Activated T-cell treated with anti-CD3 and anti-CD28 coated beads, Interleukin-2, amount 50 U/mL, for 24 hours (primary cell): ENCODE measurements at regions not wholly inside any gene's neighbourhood (a gene's known extent, or its start where the extent isn't known, plus 50 kb on each side); places are given as distances from the start of the nearest gene placed in this dataset.

Experiments
- DNase-seq: peaks from one replicate; pipeline ENCODE4 v3.0.0-alpha.2; 2020
- H3K27ac Mint-ChIP-seq: 2 replicates; pipeline ENCODE4 v1.8.0; 2020; ENCODE audit warnings: mild to moderate bottlenecking, mixed read lengths
- H3K27me3 Mint-ChIP-seq: 2 replicates; pipeline ENCODE4 v1.8.0; 2020; ENCODE audit warnings: mixed read lengths
- H3K36me3 Mint-ChIP-seq: 2 replicates; pipeline ENCODE4 v1.8.0; 2020; ENCODE audit warnings: low read depth, mixed read lengths
- H3K4me1 Mint-ChIP-seq: 2 replicates; pipeline ENCODE4 v1.8.0; 2020; ENCODE audit warnings: low read depth, mixed read lengths
- H3K4me3 Mint-ChIP-seq: 2 replicates; pipeline ENCODE4 v1.8.0; 2020; ENCODE audit warnings: mild to moderate bottlenecking, moderate library complexity, mixed read lengths
- H3K9me3 Mint-ChIP-seq: 2 replicates; pipeline ENCODE4 v1.8.0; 2020; ENCODE audit warnings: mixed read lengths

DNA sequence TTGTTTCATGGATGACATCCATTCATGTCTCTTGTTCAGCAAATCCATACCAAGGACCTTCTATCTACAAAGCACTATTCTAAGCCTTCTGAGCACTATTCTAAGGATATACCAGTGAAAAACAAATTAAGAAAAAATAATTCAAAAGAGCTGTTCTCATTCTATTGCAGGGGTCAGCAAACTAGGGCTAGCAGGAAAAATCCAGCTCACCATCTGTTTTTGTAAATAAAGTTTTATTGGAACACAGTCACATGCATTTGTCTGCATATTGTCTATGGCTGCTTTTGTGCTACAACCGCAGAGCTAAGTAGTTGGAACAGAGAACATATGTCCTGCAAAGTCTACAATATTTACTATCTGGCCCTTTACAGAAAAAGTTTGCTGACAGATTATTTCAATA lies 222.7 kb upstream of the DYNLRB2 start:
- no peaks in the 10 kb centered on the region for H3K36me3 Mint-ChIP-seq
- H3K27me3 Mint-ChIP-seq, result peaks cover 31% of the 10 kb centered on the region
- H3K4me1 Mint-ChIP-seq, result no peaks in the 10 kb centered on the region
- no peak for DNase-seq
- no peak overlapping the region for H3K4me3 Mint-ChIP-seq
- no peaks in the 10 kb centered on the region for H3K9me3 Mint-ChIP-seq
- no peak overlapping the region for H3K27ac Mint-ChIP-seq

DNA sequence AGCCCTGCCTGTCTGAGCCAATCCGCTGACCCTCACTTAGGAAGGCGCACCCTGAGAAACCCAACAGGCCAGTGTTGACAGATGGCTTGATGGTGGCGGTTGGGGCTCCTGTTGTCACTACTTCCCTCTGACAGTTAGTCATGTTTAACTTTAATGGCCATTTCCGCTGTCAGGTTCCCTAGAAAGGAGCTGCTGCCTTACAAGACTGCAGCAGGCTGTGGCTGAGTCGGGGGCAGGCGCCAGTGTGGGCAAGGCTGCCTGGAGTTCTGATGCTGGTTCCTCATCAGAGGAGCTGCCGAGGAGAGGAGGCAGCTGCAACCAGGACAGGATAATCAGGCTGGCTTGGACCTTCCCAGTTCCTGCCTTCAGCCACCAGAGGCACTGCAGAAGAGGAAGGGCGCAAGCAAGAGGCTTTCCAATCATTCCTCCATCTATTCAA lies 223.2 kb upstream of the DYNLRB2 start:
- Mint-ChIP-seq H3K4me3 (no peak overlapping the region), H3K4me1 (no peaks in the 10 kb centered on the region), H3K9me3 (no peaks in the 10 kb centered on the region), H3K36me3 (no peaks in the 10 kb centered on the region), H3K27me3 (peaks cover 35% of the 10 kb centered on the region), H3K27ac (no peak overlapping the region)
- no peak for DNase-seq

DNA sequence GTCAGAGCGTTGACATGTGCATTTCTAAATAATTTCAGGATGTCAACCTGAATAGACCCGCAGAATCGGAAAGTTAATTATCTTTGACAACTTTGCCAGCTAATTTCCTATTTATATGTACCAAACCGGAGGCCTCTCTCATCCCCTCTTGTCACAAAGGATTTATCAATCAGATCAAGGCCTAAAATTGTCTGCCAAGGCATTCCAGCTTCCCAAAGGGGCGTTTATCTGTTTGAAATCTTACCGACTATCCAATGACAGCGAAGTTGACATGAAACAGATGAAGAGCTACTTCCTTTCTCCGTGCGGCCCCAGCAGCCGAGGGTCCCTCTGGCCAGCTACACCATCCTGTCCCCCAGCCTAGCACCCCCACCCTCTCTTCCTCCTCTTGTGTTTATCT lies 223.7 kb upstream of the DYNLRB2 start:
- H3K27me3 Mint-ChIP-seq, result peaks cover 39% of the 10 kb centered on the region
- DNase-seq, result no peak
- no peaks in the 10 kb centered on the region for H3K4me1 Mint-ChIP-seq
- no peak overlapping the region for H3K27ac Mint-ChIP-seq
- no peaks in the 10 kb centered on the region for H3K9me3 Mint-ChIP-seq
- H3K36me3 Mint-ChIP-seq, result no peaks in the 10 kb centered on the region
- no peak overlapping the region for H3K4me3 Mint-ChIP-seq

DNA sequence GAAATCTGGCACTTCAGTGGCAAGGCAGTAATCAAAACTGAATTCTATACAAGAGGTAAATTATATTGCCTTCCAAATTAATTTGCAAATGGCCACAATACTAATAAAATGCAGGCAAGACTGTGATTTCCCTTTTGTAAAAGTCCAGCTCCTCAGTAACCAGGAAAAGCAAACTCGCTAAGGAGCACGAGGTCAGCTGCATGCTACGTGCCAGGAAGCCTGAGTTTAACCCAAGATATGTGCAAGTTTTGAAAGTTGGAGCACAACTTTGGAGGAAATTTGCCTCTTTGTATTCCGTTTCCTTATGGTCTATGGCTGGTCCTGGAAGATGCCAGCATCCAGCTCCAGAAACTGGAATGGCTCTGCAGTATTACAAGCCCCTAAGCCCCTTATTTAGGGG lies 226.8 kb upstream of the DYNLRB2 start:
- no peaks in the 10 kb centered on the region for H3K9me3 Mint-ChIP-seq
- no peaks in the 10 kb centered on the region for H3K36me3 Mint-ChIP-seq
- H3K4me1 Mint-ChIP-seq, result no peaks in the 10 kb centered on the region
- H3K27me3 Mint-ChIP-seq, result peaks cover 40% of the 10 kb centered on the region
- H3K4me3 Mint-ChIP-seq, result no peak overlapping the region
- H3K27ac Mint-ChIP-seq, result no peak overlapping the region
- no peak for DNase-seq

DNA sequence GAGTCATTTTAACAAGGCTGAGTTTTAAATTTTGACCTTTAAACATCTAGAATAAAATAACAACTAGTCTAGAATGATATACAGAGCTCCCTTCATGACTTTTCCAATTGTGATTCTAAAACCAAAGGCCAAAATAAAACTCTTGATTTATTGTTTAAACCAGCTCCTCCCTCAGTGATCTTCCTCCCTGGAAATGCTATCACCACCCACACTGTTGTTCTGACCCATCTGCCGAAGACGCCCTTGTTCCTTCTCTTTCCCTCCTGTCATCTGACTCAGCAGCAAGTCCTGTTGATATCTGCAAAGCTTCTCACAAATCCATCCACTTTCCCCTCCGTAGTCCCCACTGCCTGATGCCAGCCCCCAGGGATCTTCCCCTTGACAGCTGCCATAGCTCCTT lies 231.6 kb upstream of the DYNLRB2 start:
- H3K4me3 Mint-ChIP-seq, result no peak overlapping the region
- no peaks in the 10 kb centered on the region for H3K4me1 Mint-ChIP-seq
- no peak for DNase-seq

DNA sequence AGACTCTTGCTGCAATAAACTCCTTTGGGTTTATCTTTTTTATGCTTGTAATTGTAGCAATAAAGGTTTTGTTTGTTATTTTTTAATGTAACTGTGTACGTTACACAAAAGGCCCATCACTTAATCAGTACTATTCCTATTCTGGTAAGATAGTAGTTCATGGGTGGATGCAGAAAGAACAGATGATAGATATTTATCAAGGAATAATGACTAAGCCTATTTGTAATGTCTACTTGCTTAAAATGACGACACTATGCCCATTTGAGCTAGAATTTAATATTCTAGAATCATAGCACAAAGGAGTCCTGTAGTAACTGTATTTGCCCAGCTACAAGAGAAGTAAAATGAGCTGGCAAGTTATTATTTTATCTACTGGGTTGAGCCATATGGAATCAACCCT lies 235.4 kb upstream of the DYNLRB2 start:
- Mint-ChIP-seq H3K36me3 (no peaks in the 10 kb centered on the region), H3K27ac (no peak overlapping the region), H3K9me3 (no peaks in the 10 kb centered on the region), H3K4me3 (no peak overlapping the region), H3K27me3 (peaks cover 18% of the 10 kb centered on the region), H3K4me1 (no peaks in the 10 kb centered on the region)
- no peak for DNase-seq

More for the DNA sequence above, 231.6 kb upstream of the DYNLRB2 start:
- Mint-ChIP-seq H3K27ac (no peak overlapping the region), H3K36me3 (no peaks in the 10 kb centered on the region), H3K9me3 (no peaks in the 10 kb centered on the region), H3K27me3 (peaks cover 35% of the 10 kb centered on the region)

DNA sequence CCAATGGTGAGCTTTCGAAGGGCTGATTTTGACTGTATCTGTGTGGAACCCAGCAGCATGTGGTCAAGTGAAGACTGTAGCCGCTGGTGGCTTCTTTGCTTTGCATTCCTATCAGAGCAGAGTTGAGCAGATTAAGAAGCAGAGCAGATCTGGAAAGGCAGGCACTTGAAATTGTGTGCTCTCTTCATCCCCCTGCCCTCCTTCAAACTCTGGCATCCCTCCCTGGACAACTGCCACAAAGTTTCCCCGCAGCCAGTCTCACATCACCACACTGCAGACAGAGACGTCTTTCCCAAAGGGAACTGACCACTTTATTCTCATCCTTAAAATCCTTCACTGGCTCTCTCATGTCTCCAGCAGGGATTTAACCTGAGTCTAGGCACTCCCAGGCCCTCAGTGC lies 237.1 kb upstream of the DYNLRB2 start:
- DNase-seq, result no peak
- H3K9me3 Mint-ChIP-seq, result no peaks in the 10 kb centered on the region
- no peak overlapping the region for H3K4me3 Mint-ChIP-seq
- H3K27ac Mint-ChIP-seq, result no peak overlapping the region
- no peaks in the 10 kb centered on the region for H3K36me3 Mint-ChIP-seq
- H3K27me3 Mint-ChIP-seq, result peaks cover 11% of the 10 kb centered on the region
- no peaks in the 10 kb centered on the region for H3K4me1 Mint-ChIP-seq

DNA sequence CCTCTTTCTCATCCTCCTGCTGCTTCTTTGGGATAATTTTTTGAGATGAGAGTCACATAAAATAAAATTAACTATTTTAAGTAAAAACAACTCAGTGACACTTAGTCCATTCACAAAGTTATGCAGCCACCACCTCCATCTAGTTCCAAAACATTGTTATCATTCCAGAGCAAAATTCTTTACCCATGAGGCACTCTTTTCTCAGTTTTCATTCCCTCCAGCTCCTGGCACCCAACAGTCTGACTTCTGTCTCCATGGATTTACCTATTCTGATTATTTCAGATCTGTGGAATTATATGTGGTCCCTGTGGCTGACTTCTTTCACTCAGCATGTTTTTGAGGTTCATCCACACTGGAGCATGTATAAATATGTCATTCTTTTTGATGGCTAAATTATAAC lies 239.9 kb upstream of the DYNLRB2 start:
- H3K9me3 Mint-ChIP-seq, result no peaks in the 10 kb centered on the region
- no peaks in the 10 kb centered on the region for H3K4me1 Mint-ChIP-seq
- peaks cover 8% of the 10 kb centered on the region for H3K27me3 Mint-ChIP-seq
- no peaks in the 10 kb centered on the region for H3K36me3 Mint-ChIP-seq
- no peak overlapping the region for H3K4me3 Mint-ChIP-seq
- DNase-seq, result no peak
- no peak overlapping the region for H3K27ac Mint-ChIP-seq

DNA sequence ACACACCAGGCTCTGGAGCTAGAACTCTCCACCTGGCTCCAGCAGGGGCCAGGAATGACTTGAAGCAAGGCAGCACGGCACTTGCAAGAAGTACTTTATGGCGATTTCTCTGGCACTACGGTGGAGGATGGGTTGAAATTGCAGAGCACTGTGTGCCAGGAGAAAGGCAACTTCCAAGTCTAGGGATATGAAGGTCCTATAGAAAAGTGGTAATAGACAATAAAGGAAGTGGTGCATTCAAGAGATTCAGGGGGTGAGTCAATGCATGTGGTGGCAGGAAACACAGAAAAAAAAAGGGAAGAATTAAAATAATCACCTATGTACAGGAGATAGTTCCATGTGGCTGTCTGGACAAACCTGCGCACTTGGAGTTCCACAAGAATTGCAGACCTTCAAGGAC lies 240.3 kb upstream of the DYNLRB2 start:
- H3K27me3 Mint-ChIP-seq, result peaks cover 9% of the 10 kb centered on the region
- H3K4me1 Mint-ChIP-seq, result no peaks in the 10 kb centered on the region
- no peak overlapping the region for H3K27ac Mint-ChIP-seq
- no peaks in the 10 kb centered on the region for H3K36me3 Mint-ChIP-seq
- H3K9me3 Mint-ChIP-seq, result no peaks in the 10 kb centered on the region
- no peak overlapping the region for H3K4me3 Mint-ChIP-seq
- DNase-seq, result no peak

DNA sequence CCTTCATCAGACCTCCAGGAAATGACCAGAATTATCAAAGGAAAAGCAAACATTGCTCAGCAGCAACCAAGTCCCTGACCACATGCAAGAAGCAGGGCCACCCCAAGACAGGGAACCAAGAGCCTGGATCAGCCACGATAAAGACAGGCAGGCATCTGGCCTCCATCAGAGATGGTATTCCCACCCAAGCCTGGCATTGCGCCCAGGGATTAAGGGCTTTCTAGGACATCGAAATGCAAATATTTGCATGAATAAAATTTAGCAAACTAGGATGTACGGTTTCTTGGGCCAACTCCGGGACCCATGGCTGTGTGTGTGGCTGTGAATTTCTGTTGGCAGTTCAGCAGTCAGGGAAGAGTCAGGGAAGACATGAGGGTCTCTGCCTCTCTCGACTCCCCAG lies 241.4 kb upstream of the DYNLRB2 start:
- Mint-ChIP-seq H3K4me1 (no peaks in the 10 kb centered on the region), H3K27ac (no peak overlapping the region), H3K4me3 (no peak overlapping the region), H3K9me3 (no peaks in the 10 kb centered on the region), H3K27me3 (peaks cover 16% of the 10 kb centered on the region), H3K36me3 (no peaks in the 10 kb centered on the region)
- DNase-seq, result no peak

DNA sequence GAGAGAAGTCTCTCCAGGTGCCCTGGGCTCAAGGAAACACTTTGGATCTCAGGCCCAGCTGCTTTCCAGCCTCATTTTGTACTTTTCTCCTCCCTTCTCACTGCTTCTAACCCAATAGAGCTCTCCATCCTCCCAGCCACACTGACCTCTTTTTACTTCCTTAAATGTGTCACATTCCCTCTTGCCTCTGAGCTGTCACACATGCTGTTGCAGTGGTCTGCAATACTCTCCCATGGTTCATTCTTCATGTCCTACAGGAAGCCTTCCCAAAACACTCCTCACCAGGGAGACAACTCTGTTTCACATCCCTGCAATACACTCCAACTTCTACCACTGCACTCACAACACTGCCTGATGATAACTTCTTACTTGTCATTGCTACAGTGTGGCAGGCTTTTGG lies 242.1 kb upstream of the DYNLRB2 start:
- H3K27me3 Mint-ChIP-seq, result peaks cover 19% of the 10 kb centered on the region
- H3K36me3 Mint-ChIP-seq, result no peaks in the 10 kb centered on the region
- no peak overlapping the region for H3K4me3 Mint-ChIP-seq
- no peak for DNase-seq
- no peak overlapping the region for H3K27ac Mint-ChIP-seq
- H3K4me1 Mint-ChIP-seq, result no peaks in the 10 kb centered on the region
- H3K9me3 Mint-ChIP-seq, result no peaks in the 10 kb centered on the region

DNA sequence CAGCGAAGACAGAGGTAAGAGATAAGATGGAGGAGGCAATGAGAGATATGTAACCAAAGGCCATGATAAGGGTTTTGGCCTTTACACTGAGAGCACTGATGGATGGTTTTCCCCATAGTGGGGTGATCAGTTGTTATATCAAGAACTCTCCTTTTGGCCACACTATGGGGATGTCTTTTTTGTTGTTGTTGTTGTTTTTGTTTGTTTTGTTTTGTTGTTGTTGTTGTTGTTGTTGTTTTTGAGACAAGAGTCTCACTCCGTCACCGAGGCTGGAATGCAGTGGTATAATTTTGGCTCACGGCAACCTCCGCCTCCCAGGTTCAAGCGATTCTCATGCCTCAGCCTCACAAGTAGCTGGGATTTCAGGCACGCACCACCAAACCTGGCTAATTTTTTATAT lies 244.8 kb upstream of the DYNLRB2 start:
- peaks cover 17% of the 10 kb centered on the region for H3K27me3 Mint-ChIP-seq
- H3K4me3 Mint-ChIP-seq, result no peak overlapping the region
- no peaks in the 10 kb centered on the region for H3K36me3 Mint-ChIP-seq
- DNase-seq, result no peak
- H3K4me1 Mint-ChIP-seq, result no peaks in the 10 kb centered on the region
- H3K27ac Mint-ChIP-seq, result no peak overlapping the region
- H3K9me3 Mint-ChIP-seq, result no peaks in the 10 kb centered on the region

DNA sequence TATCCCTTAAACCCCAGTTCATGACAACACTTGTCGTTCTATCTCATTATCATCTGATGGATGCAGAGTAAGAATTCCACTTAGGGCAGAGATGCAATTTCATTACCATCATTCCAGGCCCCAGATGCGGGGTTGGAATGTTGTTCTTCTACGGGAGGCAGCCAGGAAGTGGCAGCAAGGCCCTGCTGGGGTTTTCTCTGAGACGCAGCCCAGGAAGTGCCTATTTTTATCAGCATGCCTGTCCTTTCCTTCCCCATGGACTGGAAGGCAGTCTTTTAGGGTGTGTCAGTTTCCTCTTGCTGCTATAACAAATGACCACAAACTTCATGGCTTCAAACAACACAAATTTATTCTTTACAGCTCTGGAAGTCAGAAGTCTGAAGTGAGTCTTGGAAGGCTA lies 246.6 kb upstream of the DYNLRB2 start:
- DNase-seq, result no peak
- no peaks in the 10 kb centered on the region for H3K4me1 Mint-ChIP-seq
- H3K27me3 Mint-ChIP-seq, result peaks cover 21% of the 10 kb centered on the region
- H3K27ac Mint-ChIP-seq, result no peak overlapping the region
- H3K36me3 Mint-ChIP-seq, result no peaks in the 10 kb centered on the region
- H3K9me3 Mint-ChIP-seq, result no peaks in the 10 kb centered on the region
- H3K4me3 Mint-ChIP-seq, result no peak overlapping the region

DNA sequence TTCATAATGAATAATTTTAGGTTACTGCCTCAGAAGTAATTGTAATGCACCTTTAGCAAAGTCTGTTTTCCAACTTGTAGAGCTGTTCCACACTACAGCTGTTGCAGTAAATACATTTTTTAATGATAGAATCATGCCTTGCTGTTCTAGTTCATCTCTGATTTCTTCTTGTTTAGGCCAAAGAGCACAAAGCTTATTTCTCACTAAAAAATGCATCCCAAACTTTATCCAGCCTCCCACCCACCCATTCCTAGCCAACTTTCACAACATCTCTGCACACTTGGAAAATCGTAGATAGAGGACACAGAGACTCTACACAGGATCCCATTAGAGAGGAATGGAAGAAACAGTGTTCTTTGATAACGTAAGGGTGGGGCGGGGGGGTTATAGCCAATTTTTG lies 252.2 kb upstream of the DYNLRB2 start:
- H3K27me3 Mint-ChIP-seq, result peaks cover 10% of the 10 kb centered on the region
- DNase-seq, result no peak
- no peaks in the 10 kb centered on the region for H3K4me1 Mint-ChIP-seq
- no peaks in the 10 kb centered on the region for H3K9me3 Mint-ChIP-seq
- no peak overlapping the region for H3K27ac Mint-ChIP-seq
- H3K36me3 Mint-ChIP-seq, result no peaks in the 10 kb centered on the region
- H3K4me3 Mint-ChIP-seq, result no peak overlapping the region

DNA sequence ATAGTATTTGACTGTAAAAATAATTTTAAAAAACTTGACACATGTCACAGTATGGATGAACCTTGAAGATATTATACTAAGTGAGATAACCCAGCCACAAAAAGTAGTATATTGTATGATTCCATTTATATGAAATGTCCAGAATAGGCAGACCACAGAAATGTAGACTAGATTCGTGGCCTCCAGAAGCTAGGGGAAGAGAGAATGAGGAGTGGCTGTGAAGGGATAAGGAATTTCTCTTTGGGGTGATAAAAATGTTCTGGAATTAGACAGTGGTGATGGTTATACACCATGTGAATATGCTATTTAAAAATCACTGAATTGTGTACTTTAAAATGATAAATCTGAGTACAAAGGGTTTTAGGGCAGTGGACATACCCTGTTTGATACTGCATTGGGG lies 253.1 kb upstream of the DYNLRB2 start:
- no peak for DNase-seq

DNA sequence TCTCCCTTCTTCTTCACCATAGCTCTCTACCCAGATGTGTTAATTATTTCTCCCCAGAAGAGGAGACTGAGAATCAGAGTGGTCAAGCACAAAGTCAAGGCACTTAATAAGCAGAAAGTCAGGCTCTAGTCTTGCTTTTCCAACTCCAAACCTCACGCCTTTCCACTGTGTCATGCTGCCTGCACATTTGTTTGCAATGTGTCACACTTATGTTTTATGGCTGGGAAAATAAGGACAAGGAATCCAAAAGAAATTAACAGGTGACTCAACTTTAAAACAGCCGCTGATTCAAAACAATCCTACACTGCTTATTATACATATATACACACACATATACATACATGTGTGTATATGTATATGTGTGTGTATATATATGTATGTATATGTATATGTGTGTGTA lies 255.7 kb upstream of the DYNLRB2 start:
- H3K4me1 Mint-ChIP-seq, result no peaks in the 10 kb centered on the region
- no peaks in the 10 kb centered on the region for H3K9me3 Mint-ChIP-seq
- DNase-seq, result no peak
- no peaks in the 10 kb centered on the region for H3K36me3 Mint-ChIP-seq
- peaks cover 17% of the 10 kb centered on the region for H3K27me3 Mint-ChIP-seq
- no peak overlapping the region for H3K4me3 Mint-ChIP-seq
- no peak overlapping the region for H3K27ac Mint-ChIP-seq

More for the DNA sequence above, 253.1 kb upstream of the DYNLRB2 start:
- H3K4me3 Mint-ChIP-seq, result no peak overlapping the region
- H3K36me3 Mint-ChIP-seq, result no peaks in the 10 kb centered on the region
- H3K27me3 Mint-ChIP-seq, result peaks cover 17% of the 10 kb centered on the region
- H3K27ac Mint-ChIP-seq, result no peak overlapping the region
- no peaks in the 10 kb centered on the region for H3K4me1 Mint-ChIP-seq
- no peaks in the 10 kb centered on the region for H3K9me3 Mint-ChIP-seq
